Astrocyte of the spinal cord (primary cell): ENCODE measurements at regions not wholly inside any gene's neighbourhood (a gene's known extent, or its start where the extent isn't known, plus 50 kb on each side); places are given as distances from the start of the nearest gene placed in this dataset.

ENCODE experiments used
- DNase-seq: peaks from one replicate; pipeline ENCODE4 v3.0.0; 2011; ENCODE audit warnings: low read depth, low spot score
- H3K4me3 ChIP-seq: 2 replicates; pipeline ENCODE4 v1.5.1; 2011; ENCODE audit warnings: low read depth, mild to moderate bottlenecking, low read length, moderate library complexity
- CTCF ChIP-seq: IDR thresholded peaks from 2 replicates; pipeline ENCODE4 v1.5.1; 2012; ENCODE audit warnings: low read depth, mild to moderate bottlenecking, low read length, inconsistent platforms
- in situ Hi-C: cut with HindIII; loops from 2 replicates; pipeline ENCODE4 v1.10.0; 2017; ENCODE audit warnings: low sequenced_read_pairs

- DNase-seq, result no peak
- in situ Hi-C loops, result no loop called here
- TF ChIP-seq CTCF, result no peak
- no peak overlapping the region for H3K4me3 ChIP-seq
Observed at GRCh38 chr7:15938115-15938514, 251.6 kb upstream of the MEOX2 start.

DNA sequence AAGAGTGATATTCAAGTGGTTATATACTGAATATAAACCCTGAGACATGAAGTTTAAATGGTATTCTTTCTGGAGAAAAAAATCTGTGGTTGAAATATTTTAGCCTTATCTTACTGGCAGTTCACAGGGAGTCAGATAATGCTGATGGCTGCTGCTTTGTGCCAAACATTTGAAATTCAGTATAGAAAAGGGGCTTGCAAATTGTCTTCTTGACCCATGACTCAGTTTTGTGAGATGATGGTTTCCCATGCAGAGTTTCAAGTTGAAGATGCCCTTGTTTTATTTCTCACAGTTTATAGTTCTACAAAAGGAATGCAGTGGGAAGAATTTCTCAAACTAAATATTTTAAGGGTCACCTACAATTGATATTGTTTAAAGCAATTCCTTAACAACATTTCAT lies 251.1 kb upstream of the MEOX2 start:
- no peak for TF ChIP-seq CTCF
- in situ Hi-C loops, result no loop called here
- DNase-seq, result no peak
- H3K4me3 ChIP-seq, result no peak overlapping the region

DNA sequence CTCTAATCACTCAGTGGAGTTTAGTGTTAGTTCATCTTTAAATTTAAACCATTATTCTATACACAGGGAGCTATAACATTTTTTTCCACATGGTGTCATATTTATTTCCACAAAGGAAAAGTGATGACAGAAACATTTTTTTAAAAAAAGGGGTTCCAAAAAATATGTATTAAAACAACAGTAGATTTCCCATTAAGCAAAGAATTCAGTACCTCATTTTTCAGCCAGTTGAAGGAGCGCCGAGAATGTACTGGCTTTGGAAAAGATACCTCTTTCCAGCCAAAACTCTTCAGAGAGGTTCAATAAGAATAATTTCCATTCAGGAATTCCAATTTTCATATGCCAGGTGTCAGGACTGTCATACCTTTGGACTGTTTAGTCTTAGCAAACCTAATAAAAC lies 250.5 kb upstream of the MEOX2 start:
- no peak for DNase-seq
- no peak for TF ChIP-seq CTCF
- in situ Hi-C loops, result no loop called here
- H3K4me3 ChIP-seq, result no peak overlapping the region

DNA sequence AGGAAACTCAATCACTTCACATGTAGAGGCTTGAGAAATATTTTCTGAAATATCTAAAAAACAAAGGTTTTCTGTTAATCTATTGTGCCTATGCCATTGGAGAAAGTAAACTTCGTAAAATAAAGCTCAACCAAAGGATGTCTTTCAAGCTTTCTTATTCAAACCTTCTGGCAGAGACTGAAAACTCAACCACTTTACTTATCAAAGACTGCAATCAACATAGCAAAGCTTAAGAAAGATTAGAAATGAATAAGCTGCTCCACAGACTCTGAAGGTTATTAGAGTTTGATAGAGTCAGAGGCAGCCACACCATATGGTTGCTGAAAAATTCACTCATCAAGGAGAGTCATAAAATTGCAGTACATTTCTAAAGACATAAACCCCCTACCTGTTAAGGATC lies 245.8 kb upstream of the MEOX2 start:
- in situ Hi-C loops, result no loop called here
- TF ChIP-seq CTCF, result no peak
- DNase-seq, result no peak
- H3K4me3 ChIP-seq, result no peak overlapping the region

- in situ Hi-C loops, result no loop called here
- no peak for DNase-seq
- no peak overlapping the region for H3K4me3 ChIP-seq
- TF ChIP-seq CTCF, result no peak
Observed at GRCh38 chr7:15929411-15929810, 242.9 kb upstream of the MEOX2 start.

GRCh38 chr7:15925608-15926007 lies 239.1 kb upstream of the MEOX2 start:
- no peak for DNase-seq
- H3K4me3 ChIP-seq, result no peak overlapping the region
- TF ChIP-seq CTCF, result no peak
- in situ Hi-C loops, result no loop called here

DNA sequence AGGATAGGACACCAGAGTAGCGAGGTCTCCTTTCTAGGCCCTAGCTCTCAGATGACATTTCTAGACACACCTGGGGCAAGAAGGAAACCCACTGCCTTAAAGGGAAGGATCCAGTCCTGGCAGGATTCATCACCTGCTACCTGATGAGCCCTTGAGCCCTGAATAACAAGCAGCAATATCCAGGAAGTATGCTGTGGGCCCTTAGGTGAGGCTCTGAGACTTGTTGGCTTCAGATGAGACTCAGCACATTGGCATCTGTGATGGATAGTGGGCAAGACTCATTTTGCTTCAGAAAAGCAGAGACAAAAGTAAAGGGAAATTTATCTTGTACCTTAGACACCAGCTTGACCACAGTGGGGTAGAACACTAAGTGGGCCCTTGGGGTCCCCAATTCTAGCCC lies 238.4 kb upstream of the MEOX2 start:
- no peak for TF ChIP-seq CTCF
- in situ Hi-C loops, result no loop called here
- DNase-seq, result no peak
- H3K4me3 ChIP-seq, result no peak overlapping the region
